ENCODE measurements at regions not wholly inside any gene's neighbourhood (a gene's known extent, or its start where the extent isn't known, plus 50 kb on each side); places are given as distances from the start of the nearest gene placed in this dataset.

GRCh38 chr6:91013511-91013910, 426.6 kb upstream of the MAP3K7 start:
- Histone ChIP-seq H3K4me3 (ENCODE audit: insufficient read depth, low read depth, low read length) (no peak overlapping the region), H3K27me3 (ENCODE audit: control insufficient read depth, insufficient read depth, low read length, poor library complexity, severe bottlenecking) (no peaks in the 10 kb centered on the region), H3K36me3 (ENCODE audit: control insufficient read depth, insufficient read depth, low read length) (no peaks in the 10 kb centered on the region), H3K27ac (ENCODE audit: insufficient read depth, low read depth, low read length, poor library complexity, severe bottlenecking) (no peak overlapping the region), H3K9me3 (ENCODE audit: control insufficient read depth, low read length) (no peaks in the 10 kb centered on the region), H3K4me1 (ENCODE audit: control insufficient read depth, insufficient read depth, low read length) (no peaks in the 10 kb centered on the region)

GRCh38 chr6:90997076-90997475, 410.2 kb upstream of the MAP3K7 start:
- WGBS, 2 experiments: 93 to 94% methylated on average over 4 of the region's 4 CpGs
- no peaks in the 10 kb centered on the region for H3K9me3 ChIP-seq (ENCODE audit: control insufficient read depth, low read length)
- H3K4me3 ChIP-seq (ENCODE audit: insufficient read depth, low read depth, low read length): no peak overlapping the region
- no peaks in the 10 kb centered on the region for H3K27me3 ChIP-seq (ENCODE audit: control insufficient read depth, insufficient read depth, low read length, poor library complexity, severe bottlenecking)
- no peak overlapping the region for H3K27ac ChIP-seq (ENCODE audit: insufficient read depth, low read depth, low read length, poor library complexity, severe bottlenecking)
- H3K4me1 ChIP-seq (ENCODE audit: control insufficient read depth, insufficient read depth, low read length): no peaks in the 10 kb centered on the region
- H3K36me3 ChIP-seq (ENCODE audit: control insufficient read depth, insufficient read depth, low read length): no peaks in the 10 kb centered on the region

GRCh38 chr6:90993770-90994169, 406.9 kb upstream of the MAP3K7 start:
- Histone ChIP-seq H3K4me3 (ENCODE audit: insufficient read depth, low read depth, low read length) (no peak overlapping the region), H3K9me3 (ENCODE audit: control insufficient read depth, low read length) (no peaks in the 10 kb centered on the region), H3K27me3 (ENCODE audit: control insufficient read depth, insufficient read depth, low read length, poor library complexity, severe bottlenecking) (no peaks in the 10 kb centered on the region), H3K4me1 (ENCODE audit: control insufficient read depth, insufficient read depth, low read length) (no peaks in the 10 kb centered on the region), H3K36me3 (ENCODE audit: control insufficient read depth, insufficient read depth, low read length) (no peaks in the 10 kb centered on the region), H3K27ac (ENCODE audit: insufficient read depth, low read depth, low read length, poor library complexity, severe bottlenecking) (no peak overlapping the region)
- 68 to 71% methylated on average over 2 of the region's 3 CpGs for WGBS, 2 experiments

- 88 to 94% methylated on average over 1 to 3 of the region's 5 CpGs for WGBS, 2 experiments
- no peaks in the 10 kb centered on the region for H3K9me3 ChIP-seq (ENCODE audit: control insufficient read depth, low read length)
- no peaks in the 10 kb centered on the region for H3K4me1 ChIP-seq (ENCODE audit: control insufficient read depth, insufficient read depth, low read length)
- no peaks in the 10 kb centered on the region for H3K36me3 ChIP-seq (ENCODE audit: control insufficient read depth, insufficient read depth, low read length)
- no peaks in the 10 kb centered on the region for H3K27me3 ChIP-seq (ENCODE audit: control insufficient read depth, insufficient read depth, low read length, poor library complexity, severe bottlenecking)
- no peak overlapping the region for H3K4me3 ChIP-seq (ENCODE audit: insufficient read depth, low read depth, low read length)
- H3K27ac ChIP-seq (ENCODE audit: insufficient read depth, low read depth, low read length, poor library complexity, severe bottlenecking): no peak overlapping the region
Measured at GRCh38 chr6:90989763-90990162, 402.9 kb upstream of the MAP3K7 start.

GRCh38 chr6:90984066-90984465, 397.2 kb upstream of the MAP3K7 start:
- 87 to 88% methylated on average over 3 of the region's 3 CpGs for WGBS, 2 experiments
- Histone ChIP-seq H3K27ac (ENCODE audit: insufficient read depth, low read depth, low read length, poor library complexity, severe bottlenecking) (no peak overlapping the region), H3K4me3 (ENCODE audit: insufficient read depth, low read depth, low read length) (no peak overlapping the region), H3K36me3 (ENCODE audit: control insufficient read depth, insufficient read depth, low read length) (no peaks in the 10 kb centered on the region), H3K9me3 (ENCODE audit: control insufficient read depth, low read length) (no peaks in the 10 kb centered on the region), H3K4me1 (ENCODE audit: control insufficient read depth, insufficient read depth, low read length) (no peaks in the 10 kb centered on the region), H3K27me3 (ENCODE audit: control insufficient read depth, insufficient read depth, low read length, poor library complexity, severe bottlenecking) (no peaks in the 10 kb centered on the region)

- no peak overlapping the region for H3K27ac ChIP-seq (ENCODE audit: insufficient read depth, low read depth, low read length, poor library complexity, severe bottlenecking)
- WGBS, 2 experiments: 74 to 76% methylated on average over 4 of the region's 4 CpGs
- no peaks in the 10 kb centered on the region for H3K36me3 ChIP-seq (ENCODE audit: control insufficient read depth, insufficient read depth, low read length)
- no peaks in the 10 kb centered on the region for H3K4me1 ChIP-seq (ENCODE audit: control insufficient read depth, insufficient read depth, low read length)
- no peaks in the 10 kb centered on the region for H3K9me3 ChIP-seq (ENCODE audit: control insufficient read depth, low read length)
- no peak overlapping the region for H3K4me3 ChIP-seq (ENCODE audit: insufficient read depth, low read depth, low read length)
- H3K27me3 ChIP-seq (ENCODE audit: control insufficient read depth, insufficient read depth, low read length, poor library complexity, severe bottlenecking): no peaks in the 10 kb centered on the region
Measured at GRCh38 chr6:90983462-90983861, 396.6 kb upstream of the MAP3K7 start.

- Histone ChIP-seq H3K4me3 (ENCODE audit: insufficient read depth, low read depth, low read length) (no peak overlapping the region), H3K27ac (ENCODE audit: insufficient read depth, low read depth, low read length, poor library complexity, severe bottlenecking) (no peak overlapping the region), H3K27me3 (ENCODE audit: control insufficient read depth, insufficient read depth, low read length, poor library complexity, severe bottlenecking) (no peaks in the 10 kb centered on the region), H3K9me3 (ENCODE audit: control insufficient read depth, low read length) (no peaks in the 10 kb centered on the region), H3K4me1 (ENCODE audit: control insufficient read depth, insufficient read depth, low read length) (no peaks in the 10 kb centered on the region), H3K36me3 (ENCODE audit: control insufficient read depth, insufficient read depth, low read length) (no peaks in the 10 kb centered on the region)
- whole genome bisulfite sequencing, 2 experiments: 94 to 97% methylated on average over 7 of the region's 7 CpGs
Measured at GRCh38 chr6:90982581-90982980, 395.7 kb upstream of the MAP3K7 start.

- no peak overlapping the region for H3K4me3 ChIP-seq (ENCODE audit: insufficient read depth, low read depth, low read length)
- H3K27ac ChIP-seq (ENCODE audit: insufficient read depth, low read depth, low read length, poor library complexity, severe bottlenecking): no peak overlapping the region
- H3K9me3 ChIP-seq (ENCODE audit: control insufficient read depth, low read length): no peaks in the 10 kb centered on the region
- no peaks in the 10 kb centered on the region for H3K4me1 ChIP-seq (ENCODE audit: control insufficient read depth, insufficient read depth, low read length)
- H3K36me3 ChIP-seq (ENCODE audit: control insufficient read depth, insufficient read depth, low read length): no peaks in the 10 kb centered on the region
- no peaks in the 10 kb centered on the region for H3K27me3 ChIP-seq (ENCODE audit: control insufficient read depth, insufficient read depth, low read length, poor library complexity, severe bottlenecking)
- WGBS, 2 experiments: 92 to 96% methylated on average over 3 of the region's 3 CpGs
Measured at GRCh38 chr6:90982051-90982450, 395.2 kb upstream of the MAP3K7 start.

- 82 to 90% methylated on average over 4 of the region's 4 CpGs for WGBS, 2 experiments
- H3K27ac ChIP-seq (ENCODE audit: insufficient read depth, low read depth, low read length, poor library complexity, severe bottlenecking): no peak overlapping the region
- H3K4me1 ChIP-seq (ENCODE audit: control insufficient read depth, insufficient read depth, low read length): no peaks in the 10 kb centered on the region
- H3K9me3 ChIP-seq (ENCODE audit: control insufficient read depth, low read length): no peaks in the 10 kb centered on the region
- H3K27me3 ChIP-seq (ENCODE audit: control insufficient read depth, insufficient read depth, low read length, poor library complexity, severe bottlenecking): no peaks in the 10 kb centered on the region
- H3K36me3 ChIP-seq (ENCODE audit: control insufficient read depth, insufficient read depth, low read length): no peaks in the 10 kb centered on the region
- H3K4me3 ChIP-seq (ENCODE audit: insufficient read depth, low read depth, low read length): no peak overlapping the region
Measured at GRCh38 chr6:90978046-90978445, 391.2 kb upstream of the MAP3K7 start.

GRCh38 chr6:90977513-90977912, 390.6 kb upstream of the MAP3K7 start:
- H3K27me3 ChIP-seq (ENCODE audit: control insufficient read depth, insufficient read depth, low read length, poor library complexity, severe bottlenecking): no peaks in the 10 kb centered on the region
- no peak overlapping the region for H3K27ac ChIP-seq (ENCODE audit: insufficient read depth, low read depth, low read length, poor library complexity, severe bottlenecking)
- 67 to 71% methylated on average over 1 of the region's 1 CpG for WGBS, 2 experiments
- H3K4me1 ChIP-seq (ENCODE audit: control insufficient read depth, insufficient read depth, low read length): no peaks in the 10 kb centered on the region
- no peaks in the 10 kb centered on the region for H3K36me3 ChIP-seq (ENCODE audit: control insufficient read depth, insufficient read depth, low read length)
- H3K4me3 ChIP-seq (ENCODE audit: insufficient read depth, low read depth, low read length): no peak overlapping the region
- no peaks in the 10 kb centered on the region for H3K9me3 ChIP-seq (ENCODE audit: control insufficient read depth, low read length)

- Histone ChIP-seq H3K4me1 (ENCODE audit: control insufficient read depth, insufficient read depth, low read length) (no peaks in the 10 kb centered on the region), H3K27ac (ENCODE audit: insufficient read depth, low read depth, low read length, poor library complexity, severe bottlenecking) (no peak overlapping the region), H3K4me3 (ENCODE audit: insufficient read depth, low read depth, low read length) (no peak overlapping the region), H3K36me3 (ENCODE audit: control insufficient read depth, insufficient read depth, low read length) (no peaks in the 10 kb centered on the region), H3K9me3 (ENCODE audit: control insufficient read depth, low read length) (no peaks in the 10 kb centered on the region), H3K27me3 (ENCODE audit: control insufficient read depth, insufficient read depth, low read length, poor library complexity, severe bottlenecking) (no peaks in the 10 kb centered on the region)
- 98 to 100% methylated on average over 2 of the region's 2 CpGs for WGBS, 2 experiments
Measured at GRCh38 chr6:90976341-90976740, 389.5 kb upstream of the MAP3K7 start.

Measured in ectodermal cell (in vitro differentiated cells).